Stimulated activated CD4-positive, alpha-beta T cell treated with anti-CD3 and anti-CD28 coated beads, Interleukin-4, amount 100 ng/mL, for 1 hour (primary cell): ENCODE measurements at regions not wholly inside any gene's neighbourhood (a gene's known extent, or its start where the extent isn't known, plus 50 kb on each side); places are given as distances from the start of the nearest gene placed in this dataset.

Experiments used
- DNase-seq: peaks from one replicate; pipeline ENCODE4 v3.0.0-alpha.2; 2020

DNA sequence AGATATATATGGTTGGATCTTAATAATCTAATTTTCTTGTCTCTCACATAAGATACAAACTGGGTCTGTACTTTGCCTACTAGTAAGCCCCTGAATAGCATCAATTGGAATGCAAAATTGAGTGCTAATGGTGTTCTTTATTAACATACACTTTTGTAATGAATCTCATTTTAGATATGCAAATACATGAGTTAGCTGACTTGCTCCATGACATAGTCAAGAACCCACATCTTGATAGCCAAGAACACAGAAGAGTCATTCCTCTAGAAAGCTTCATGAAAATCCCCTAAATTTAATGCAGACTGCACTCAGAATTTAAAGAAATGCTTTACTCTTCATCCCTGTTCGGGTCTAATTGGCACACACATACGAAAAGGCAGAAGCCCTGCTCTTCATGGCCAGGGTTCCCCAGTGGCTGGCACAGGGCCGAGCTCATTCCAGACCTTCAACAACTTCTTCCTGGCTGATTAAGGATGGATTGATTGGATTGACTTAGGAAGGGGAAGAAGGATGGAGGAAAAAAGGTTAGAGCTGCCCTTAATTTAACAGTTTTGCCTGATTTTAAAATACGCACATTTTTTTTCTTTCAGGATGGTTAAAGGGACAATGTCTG is 431.1 kb upstream of the KLF6 start:
- no peak for DNase-seq

DNA sequence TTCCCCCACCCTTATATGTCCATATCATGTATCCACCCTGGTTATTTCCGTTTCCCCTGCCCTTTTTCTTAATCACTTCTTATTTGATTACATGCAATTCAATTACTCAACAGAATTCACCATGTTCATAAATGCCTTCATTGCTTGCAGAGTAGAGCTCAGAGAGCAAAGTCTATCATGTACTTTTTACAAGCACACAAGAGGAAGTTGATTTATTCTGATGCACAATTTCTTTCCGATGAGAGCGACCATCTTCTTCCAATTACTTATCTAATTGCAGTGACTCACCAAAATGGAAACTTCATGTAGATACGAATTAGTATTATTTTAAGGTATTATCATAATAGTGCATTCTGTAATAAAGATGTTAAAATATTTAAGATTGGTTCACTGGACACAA is 430.5 kb upstream of the KLF6 start:
- DNase-seq, result no peak

DNA sequence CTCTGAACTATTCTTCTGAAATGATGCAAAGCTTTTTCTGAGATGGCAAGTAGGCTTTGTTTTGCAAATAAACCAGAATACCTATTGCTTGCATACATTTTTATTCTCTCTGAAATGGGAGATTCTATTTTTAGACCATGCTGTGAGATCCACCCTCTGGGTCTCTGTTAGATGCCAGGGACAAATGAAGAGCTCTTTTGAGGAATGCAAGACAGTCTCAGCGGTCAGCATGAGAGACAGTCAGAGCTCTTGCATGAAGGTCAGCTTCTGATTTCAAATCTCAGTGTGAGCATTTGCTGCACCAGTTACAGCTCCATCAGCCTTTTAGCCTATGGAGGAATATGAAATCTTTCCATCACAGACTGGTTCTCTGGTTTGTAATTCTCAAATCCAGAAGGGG is 429.9 kb upstream of the KLF6 start:
- DNase-seq, result no peak

DNA sequence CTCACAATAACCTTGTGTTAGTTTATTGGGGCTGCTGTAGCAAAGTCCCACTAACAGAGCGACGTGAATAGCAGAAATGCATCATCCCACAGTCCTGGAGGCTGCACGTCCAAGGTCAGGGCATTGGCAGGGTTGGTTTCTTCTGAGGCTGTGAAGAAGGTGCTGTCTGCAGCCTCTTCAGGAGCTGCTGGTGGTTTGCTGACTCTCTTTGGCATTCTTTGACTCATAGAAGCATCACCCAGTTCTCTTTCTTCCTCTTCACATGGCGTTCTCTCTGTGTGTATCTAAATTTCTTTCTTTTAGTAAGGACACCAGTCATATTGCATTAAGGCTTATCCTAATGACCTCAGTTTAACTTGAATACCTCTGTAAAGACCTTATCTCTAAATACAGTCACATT is 428.4 kb upstream of the KLF6 start:
- no peak for DNase-seq

DNA sequence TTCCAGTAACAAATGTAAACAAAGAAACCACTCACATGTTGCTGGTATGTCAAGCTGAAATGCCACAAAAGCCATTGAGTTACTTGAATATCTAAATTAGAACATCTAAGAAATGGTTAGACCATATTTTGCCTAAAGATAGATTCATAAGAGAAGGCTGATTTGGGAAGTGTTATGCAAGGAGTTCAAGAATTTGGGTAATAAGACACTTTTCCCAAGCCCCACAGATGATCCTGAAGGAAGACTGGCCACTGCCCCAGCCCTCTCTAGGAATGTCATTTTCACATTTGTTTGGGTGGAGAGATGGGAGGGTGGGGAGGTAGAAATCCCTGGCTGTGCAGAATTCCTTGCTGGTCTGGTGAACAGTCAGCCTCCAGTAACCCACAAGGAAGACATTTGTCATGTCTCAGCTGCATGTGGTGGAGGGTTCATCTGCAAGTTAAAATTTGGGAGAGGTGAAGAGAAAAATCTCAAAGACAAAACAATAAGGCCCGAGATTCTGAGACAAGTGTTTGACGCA is 427.2 kb upstream of the KLF6 start:
- DNase-seq, result no peak

DNA sequence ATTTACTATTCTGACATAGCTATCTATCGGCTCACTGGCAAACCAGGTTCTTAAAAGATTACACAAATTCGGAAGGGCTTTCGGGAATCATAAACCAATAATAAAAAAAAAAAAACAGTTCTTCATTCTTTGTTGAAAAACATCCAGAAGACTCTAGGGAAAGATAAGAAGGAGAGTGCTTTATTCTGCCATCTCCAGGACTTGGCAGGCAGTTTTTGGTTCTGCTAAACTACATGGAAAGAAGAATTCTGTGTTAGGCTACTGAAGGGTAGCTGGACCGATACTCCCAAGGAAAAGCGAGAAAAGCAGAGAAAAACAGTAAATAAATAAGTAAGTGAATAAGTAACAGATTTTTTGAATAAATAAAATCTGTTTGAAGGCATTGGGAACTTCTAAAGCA is 423.5 kb upstream of the KLF6 start:
- no peak for DNase-seq

DNA sequence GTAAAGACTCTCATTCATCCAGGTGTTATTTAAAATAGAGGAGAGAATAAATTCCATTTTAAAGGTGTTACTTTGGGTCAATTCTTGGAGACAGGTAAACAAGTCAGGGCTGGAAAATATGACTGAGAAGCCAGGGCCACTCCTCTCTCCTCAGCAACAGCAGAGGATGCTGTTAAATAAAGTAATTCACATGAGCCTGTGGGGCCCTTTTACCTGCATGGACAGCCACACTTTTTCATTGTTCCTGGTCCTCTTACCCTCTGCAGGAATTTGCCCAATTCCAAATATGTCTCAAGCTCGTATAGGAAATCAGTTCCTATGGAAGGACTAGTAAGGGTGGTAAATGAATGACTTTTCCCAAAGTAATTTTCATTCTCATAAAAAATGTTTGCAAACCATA is 420.1 kb upstream of the KLF6 start:
- DNase-seq, result no peak

DNA sequence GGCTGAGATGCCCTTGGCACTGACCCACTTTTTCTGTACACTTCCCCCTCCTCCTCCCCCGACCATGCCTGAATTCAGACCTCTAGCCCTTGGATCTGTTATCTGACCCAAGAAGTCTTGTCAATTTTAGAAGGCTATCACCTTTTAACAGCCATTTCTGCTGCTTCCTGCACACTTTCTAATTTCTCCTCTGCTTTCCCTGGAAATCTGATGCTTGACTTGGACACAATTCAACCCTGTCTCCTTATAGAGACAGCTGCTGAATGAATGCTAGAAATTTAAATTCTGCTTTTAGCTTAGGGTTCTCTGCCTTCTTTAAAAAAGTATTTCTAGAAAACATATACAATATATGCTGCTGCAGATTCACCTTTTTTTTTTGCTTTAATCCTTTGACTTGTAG is 417.9 kb upstream of the KLF6 start:
- DNase-seq, result no peak

DNA sequence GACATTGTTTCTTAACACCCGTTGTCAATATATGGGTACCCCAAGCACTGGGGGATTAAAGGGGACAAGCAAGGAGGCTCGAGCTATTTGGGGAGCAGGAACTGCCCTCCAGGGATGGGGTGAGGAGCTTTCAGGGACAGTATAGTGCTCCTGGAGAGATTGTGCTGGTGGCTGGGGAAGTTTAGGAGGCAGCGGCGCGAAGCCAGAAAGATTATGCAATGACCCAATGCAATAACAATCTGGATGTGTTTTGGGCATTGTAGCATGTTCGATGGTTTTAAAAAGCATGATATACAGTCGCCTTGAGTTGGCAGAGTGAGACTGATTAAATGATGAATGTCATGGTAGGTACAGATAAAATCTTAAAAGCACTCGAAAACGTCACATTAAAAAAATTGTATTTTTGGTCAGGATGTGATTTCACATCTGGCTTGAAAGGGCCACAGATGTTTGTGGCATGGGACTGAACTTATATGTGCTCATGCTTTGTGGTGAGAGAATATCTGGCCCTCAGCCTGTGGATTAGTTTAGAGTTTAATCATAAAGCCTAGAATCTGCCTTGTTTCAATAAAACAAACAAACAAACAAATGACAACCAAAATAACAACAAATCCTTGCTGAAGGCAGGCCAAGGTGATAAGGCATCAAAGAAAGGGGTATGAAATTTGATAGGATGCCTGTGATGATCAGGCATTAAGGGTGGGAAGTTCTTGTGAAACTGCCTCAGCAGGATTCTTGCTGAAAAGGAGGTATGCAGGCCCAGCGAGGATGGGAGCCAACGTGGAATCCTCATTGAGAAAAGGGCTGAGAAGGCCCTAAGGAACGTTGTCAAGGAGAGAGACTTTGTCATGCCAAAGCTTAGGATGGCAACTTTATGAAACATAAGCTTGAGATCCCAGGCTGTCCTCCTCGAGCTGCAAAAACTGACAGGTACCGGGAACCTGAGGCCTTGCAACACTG is 417.1 kb upstream of the KLF6 start:
- DNase-seq, result no peak

DNA sequence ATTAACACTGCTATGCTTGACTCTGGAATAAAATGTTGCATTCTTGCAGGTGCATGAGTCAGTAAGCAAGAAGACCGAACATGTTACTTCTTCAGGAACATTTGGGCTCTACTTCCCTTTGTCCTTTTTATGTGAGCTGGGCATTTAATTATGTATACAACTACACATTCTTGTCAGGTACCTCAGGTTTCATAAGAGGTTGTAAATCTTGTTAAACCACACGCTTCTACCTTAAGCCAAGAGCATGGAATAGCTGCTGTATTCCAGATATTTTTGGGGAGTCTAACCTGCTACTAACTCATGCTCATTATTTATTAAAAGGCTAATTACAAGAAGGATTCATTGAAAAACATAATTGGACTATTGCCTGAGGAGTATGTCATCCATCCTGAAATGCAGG is 414.2 kb upstream of the KLF6 start:
- no peak for DNase-seq

DNA sequence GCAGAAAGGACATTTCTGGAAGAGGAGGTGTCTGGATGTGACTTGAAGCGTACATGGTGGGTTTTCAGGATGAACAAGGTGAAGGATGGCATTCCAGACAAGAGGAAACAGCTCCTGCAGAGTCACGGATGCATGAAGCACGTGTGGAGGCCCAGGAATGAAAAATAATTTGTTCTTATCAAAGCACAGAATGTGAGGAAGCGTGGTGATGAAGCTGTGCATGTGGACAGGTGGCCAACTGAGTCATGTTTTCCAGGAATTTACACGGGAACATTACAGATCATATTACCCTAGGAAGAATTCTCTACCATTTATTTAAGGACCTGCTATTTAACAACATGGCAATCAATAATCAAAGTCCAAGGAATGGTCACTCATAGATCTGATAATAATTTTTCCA is 413.2 kb upstream of the KLF6 start:
- no peak for DNase-seq

DNA sequence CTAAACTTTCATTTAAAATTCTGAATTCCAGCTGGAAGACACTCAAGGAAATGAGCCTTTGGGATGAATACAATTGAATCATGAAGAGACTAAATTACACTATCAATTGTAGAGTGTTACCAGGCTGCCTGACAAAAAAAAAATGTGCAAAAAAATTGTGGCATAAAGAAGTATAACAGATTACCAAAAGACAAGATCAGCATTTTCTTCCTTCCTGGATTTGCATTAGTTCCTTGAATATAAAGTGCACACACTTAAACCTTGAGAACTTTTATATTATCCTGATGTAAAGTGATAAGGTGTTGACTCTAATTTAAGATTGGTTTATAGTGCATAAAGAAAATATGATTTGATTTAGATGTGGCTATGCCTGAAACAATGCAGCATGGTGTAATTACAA is 412.7 kb upstream of the KLF6 start:
- DNase-seq, result no peak

DNA sequence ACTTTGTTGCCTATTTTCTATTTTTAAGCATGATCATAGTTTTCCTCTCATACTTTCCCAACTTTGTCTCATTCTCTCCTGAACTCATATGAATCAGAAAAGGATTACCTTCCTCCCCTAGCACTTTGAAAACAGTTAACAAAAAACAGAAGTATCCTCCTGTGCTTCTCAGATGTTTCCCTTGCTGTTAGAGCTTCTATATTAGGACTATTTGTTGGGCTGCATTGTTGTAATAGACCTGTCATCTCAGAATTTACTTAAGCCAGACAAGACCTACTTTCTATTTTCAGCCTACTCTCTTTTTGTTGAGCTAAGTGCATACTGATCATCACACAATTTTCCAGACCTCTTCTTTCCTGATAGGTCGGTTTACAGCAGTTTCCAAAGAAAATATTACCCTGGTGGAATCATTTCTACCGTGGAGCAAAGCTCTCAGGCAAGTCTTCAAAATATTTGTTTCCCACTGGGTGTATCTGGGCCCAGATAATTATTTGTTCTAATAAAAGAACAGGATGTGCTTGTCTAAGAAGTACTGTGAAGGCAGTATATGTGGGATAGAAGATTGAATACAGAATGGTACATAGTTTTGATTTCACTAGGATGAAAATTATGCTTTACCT is 411.9 kb upstream of the KLF6 start:
- no peak for DNase-seq

DNA sequence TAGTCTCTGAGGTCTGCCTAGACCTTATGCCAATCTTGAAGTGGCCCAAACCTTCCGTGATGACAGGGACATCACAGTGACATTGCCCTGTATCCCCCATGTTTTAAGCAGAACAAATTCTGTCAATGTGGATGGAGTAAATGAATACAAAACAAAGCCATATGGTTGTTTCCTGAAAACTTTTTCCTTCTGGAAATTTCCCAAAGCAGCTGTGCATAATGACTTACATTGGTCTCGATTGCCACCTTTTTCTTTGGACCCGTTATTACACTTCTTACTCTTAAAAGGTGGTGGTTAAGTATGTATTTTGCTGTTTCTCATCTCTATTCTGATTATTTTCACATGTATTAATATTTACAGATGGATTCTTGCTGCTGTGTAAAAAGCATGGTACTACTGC is 411.2 kb upstream of the KLF6 start:
- DNase-seq, result no peak

DNA sequence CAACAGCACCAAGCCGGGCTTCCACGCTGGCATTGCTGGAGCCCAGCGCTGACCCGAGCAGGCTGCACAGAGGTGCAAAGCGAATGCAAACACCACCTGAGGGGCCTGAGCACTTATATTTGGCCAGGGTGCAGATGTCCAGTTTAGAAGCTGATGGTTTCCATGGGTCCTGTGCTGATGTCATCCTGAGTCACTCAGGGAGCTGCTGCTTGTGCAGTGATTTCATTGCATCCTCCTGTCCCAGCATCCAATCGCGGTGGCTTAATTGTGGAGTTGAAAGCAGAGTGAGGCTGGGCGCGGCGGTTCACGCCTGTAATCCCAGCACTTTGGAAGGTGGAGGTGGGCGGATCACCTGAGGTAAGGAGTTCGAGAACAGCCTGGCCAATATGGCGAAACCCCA is 410.2 kb upstream of the KLF6 start:
- no peak for DNase-seq

DNA sequence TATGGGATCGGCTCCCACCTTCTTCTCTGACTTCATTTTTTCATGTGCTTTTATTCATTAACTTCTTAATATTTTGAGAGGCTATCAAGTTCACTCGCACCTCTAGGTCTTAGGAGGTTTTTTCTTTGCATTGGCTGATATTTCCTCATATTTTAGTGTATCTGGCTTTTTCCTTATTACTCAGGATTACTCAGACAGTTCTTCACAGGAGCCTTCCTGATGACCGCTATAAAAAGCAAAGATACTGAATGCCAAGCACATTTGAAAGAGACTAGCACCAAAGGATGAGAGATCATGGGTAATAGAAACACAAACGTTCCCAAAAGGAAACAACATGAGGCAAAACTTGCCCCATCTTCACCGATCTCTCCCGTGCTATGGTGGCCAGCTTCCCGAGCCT is 409.2 kb upstream of the KLF6 start:
- no peak for DNase-seq

DNA sequence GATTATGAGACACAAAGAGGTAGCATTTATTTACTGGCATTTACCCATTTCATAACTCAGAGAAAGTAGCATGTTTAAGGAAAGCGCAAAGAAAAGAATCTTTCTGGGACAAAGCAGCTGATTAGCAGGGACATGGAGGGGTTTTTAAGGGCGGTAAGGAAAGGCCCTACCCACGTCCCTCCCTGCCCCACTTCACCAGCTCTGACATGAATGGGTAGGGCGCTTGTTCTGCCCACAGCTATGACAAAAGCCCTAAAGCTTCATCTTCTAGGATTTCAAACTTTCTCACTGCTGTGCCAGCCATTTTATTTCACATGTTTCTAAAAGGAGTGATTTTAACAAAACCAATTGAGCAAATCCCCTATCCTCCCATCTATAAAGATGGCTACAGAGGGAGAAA is 406.9 kb upstream of the KLF6 start:
- DNase-seq, result no peak

DNA sequence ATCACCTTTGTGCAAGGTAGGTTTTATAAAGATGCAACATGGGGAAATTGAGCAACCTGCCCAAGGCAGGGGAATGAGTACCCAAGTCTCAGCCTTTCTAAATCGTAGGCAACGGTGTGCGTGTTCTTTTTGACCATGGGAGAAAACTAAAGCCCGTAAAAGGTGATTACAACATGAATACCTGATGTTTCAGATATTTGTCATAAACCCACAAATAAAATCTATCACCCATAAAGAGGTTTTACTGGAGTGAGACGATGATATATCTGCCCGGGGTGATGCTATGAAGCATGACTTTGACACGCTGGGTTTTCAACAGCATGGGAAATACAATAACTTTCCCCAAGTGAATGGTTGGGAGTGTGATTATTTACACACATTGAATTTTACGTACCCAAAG is 406.3 kb upstream of the KLF6 start:
- DNase-seq, result no peak

DNA sequence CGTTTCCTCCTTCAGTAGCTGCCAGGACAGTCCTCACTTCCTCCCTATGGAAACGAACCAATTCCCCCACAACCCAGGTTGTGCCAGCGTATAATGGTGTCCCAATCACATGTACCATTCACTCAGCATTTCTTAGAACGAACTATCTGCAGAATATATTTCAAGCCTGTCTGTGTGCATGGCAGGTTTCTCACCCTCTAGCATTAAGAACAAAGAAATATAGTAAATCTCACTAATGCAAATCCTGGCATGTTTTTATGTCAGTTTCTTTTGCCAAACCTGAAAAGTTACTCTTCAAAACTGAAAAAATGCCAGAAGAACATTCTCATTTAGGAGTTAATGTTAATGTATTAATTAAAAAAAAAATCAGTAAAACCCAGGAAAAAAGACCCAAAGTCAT is 405.9 kb upstream of the KLF6 start:
- no peak for DNase-seq

DNA sequence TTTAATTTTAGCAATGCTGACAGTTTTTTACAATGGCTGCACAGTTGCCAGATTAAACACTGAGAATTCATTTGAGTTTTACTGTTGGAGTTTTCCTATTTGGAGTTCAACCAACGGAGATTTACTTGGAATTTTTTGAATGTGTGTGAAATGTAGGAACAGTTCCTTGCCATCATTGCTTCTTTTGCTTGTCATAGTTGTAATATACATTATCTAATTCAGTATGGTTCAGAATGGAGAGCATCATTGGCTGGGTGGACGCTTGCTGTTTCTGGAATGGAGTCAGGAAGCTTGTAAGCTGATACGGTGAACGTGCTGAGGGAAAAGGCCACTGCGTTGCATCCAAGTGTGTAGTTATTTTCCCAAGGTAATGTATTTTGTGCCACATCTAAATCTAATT is 404.3 kb upstream of the KLF6 start:
- no peak for DNase-seq

DNA sequence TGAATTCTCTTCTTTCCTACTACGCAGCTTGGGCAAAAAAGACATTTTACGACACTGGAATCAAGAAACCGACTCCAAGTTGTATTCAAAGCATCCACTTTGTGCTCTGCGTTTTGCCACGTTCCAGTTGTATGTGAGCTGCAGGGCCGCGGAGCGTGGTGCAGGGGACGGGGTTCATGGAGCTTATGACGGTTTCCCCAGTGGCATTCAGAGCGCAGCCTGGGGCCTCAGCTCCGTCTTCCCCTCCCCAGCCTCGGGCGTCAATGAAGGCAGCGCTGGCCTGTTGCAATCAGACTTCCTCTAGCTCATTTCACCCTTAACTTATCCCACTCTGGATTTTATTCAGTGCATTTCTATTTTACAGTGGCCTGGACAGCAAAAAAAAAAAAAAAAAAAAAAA is 403.4 kb upstream of the KLF6 start:
- no peak for DNase-seq

DNA sequence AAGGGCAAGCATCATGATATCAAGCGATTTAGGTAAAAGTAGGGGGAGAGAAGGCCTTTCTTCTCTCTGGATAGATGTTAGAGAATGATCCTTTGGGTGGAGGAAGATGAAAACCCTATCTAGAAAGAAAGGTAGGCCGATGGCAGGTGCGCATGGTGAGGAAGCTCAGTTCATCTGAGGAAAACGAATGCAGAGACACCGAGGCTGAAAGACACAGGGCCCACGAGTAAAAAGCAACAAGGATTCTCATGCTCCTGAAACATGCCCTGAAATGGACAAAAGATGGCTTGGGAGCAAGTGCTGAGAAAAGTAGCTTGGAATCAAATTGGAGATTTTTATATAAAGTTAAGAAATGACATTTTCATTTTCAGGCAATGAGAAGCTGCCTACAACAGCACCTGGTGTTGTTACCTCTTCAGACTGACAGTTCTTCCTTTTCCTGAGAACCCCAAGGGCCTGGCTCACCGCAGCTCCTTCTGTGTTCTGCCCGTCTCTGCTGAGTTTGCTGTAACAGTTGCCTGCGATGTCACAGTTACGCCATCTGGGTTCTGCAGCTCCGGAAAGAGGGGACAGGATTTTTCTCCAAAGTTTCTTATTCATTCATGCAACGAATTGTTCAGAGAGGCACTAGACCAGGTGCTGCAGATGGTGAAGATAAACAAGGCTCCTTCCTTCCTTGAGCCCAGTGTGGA is 402.0 kb upstream of the KLF6 start:
- DNase-seq, result no peak

DNA sequence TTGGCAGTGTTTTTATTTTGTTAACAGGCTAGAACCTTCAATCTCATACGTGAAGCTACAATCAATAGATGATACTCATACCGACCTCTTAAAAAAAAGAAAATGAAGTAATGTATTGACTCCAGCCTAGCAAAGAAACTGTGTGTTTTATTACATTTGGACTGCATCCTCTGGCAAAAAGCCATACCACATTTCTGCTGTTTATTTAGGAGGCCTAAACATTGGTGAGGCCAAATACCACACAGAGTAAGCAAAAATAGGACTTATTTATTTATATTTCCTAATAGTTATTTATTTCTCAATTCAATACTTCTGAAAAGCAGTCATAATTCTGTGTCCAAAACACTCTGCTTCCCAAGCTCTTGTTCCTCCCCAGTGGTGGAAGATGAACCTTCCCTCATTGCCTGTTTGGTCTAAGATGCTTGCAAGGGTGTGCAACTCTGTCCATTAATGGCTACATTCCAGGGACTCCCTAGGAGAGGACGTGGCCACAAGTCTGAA is 398.8 kb upstream of the KLF6 start:
- DNase-seq, result no peak
